NT2/D1 (cell line): ENCODE measurements at regions not wholly inside any gene's neighbourhood (a gene's known extent, or its start where the extent isn't known, plus 50 kb on each side); places are given as distances from the start of the nearest gene placed in this dataset.

ENCODE experiments used
- SUZ12 ChIP-seq: IDR thresholded peaks from 2 replicates; pipeline ENCODE4 v1.6.1; 2011; ENCODE audit not compliant: insufficient read length, insufficient read depth; ENCODE audit errors: extremely low read depth
- YY1 ChIP-seq: IDR thresholded peaks from 2 replicates; pipeline ENCODE4 v1.6.1; 2011; ENCODE audit not compliant: insufficient read length, insufficient read depth
- ZNF274 ChIP-seq: IDR thresholded peaks from 2 replicates; pipeline ENCODE4 v1.6.1; 2011; ENCODE audit warnings: mild to moderate bottlenecking, low read depth, low read length

DNA sequence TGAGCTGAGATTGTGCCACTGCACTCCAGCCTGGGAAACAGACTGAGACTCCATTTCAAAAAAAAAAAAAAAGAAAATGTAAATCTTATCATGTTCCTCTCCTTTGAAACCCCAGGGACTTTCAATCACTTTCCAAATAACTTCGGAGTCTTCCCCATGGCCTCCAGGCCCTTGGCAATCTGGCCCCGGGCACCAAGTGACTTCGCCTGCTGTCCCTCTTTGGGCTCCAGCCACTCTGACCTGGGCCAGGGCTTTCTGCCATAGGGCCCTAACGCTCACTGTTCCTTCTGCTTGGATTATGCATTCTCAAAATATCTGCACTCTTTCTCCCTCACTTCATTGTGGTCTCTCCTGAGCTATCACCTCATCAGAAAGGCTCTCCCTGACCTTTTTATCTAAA lies 260.9 kb downstream of the KLF13 start:
- TF ChIP-seq YY1 (no peak), SUZ12 (no peak), ZNF274 (no peak)
